CD4-positive, alpha-beta T cell treated with Interleukin-6 for 4 hours (primary cell): ENCODE measurements at regions not wholly inside any gene's neighbourhood (a gene's known extent, or its start where the extent isn't known, plus 50 kb on each side); places are given as distances from the start of the nearest gene placed in this dataset.
"Not testable (repeated sequence)": the region's sequence is repeated elsewhere in the genome, so short reads cannot be mapped to it uniquely, and the experiment has no call there.

Experiments used
- DNase-seq: peaks from one replicate; pipeline ENCODE4 v3.0.0-alpha.2; 2020; ENCODE audit warnings: mixed read lengths

- DNase-seq, result no peak
Observed at GRCh38 chr11:123338997-123339752, 90.9 kb upstream of the GRAMD1B start.

- no peak for DNase-seq
Observed at GRCh38 chr11:123338266-123338800, 91.7 kb upstream of the GRAMD1B start.

- no peak for DNase-seq
Observed at GRCh38 chr11:123334925-123335324, 95.1 kb upstream of the GRAMD1B start.

- not testable (repeated sequence) for DNase-seq
Observed at GRCh38 chr11:123332577-123332976, 97.5 kb upstream of the GRAMD1B start.

GRCh38 chr11:123330948-123331347 is 99.1 kb upstream of the GRAMD1B start:
- no peak for DNase-seq

GRCh38 chr11:123330471-123330870 is 99.6 kb upstream of the GRAMD1B start:
- DNase-seq, result no peak

- DNase-seq, result no peak
Observed at GRCh38 chr11:123330071-123330470, 100.0 kb upstream of the GRAMD1B start.

GRCh38 chr11:123328281-123328867 is 101.7 kb upstream of the GRAMD1B start:
- DNase-seq, result no peak

- DNase-seq, result no peak
Observed at GRCh38 chr11:123325533-123325932, 104.5 kb upstream of the GRAMD1B start.

- no peak for DNase-seq
Observed at GRCh38 chr11:123323568-123323967, 106.5 kb upstream of the GRAMD1B start.

- no peak for DNase-seq
Observed at GRCh38 chr11:123321636-123322035, 108.4 kb upstream of the GRAMD1B start.

- DNase-seq, result no peak
Observed at GRCh38 chr11:123318623-123319022, 111.4 kb upstream of the GRAMD1B start.

GRCh38 chr11:123318132-123318531 is 111.9 kb upstream of the GRAMD1B start:
- not testable (repeated sequence) for DNase-seq

- no peak for DNase-seq
Observed at GRCh38 chr11:123316003-123316402, 114.1 kb upstream of the GRAMD1B start.

- DNase-seq, result no peak
Observed at GRCh38 chr11:123314972-123315371, 115.1 kb upstream of the GRAMD1B start.

- DNase-seq, result no peak
Observed at GRCh38 chr11:123313262-123313661, 116.8 kb upstream of the GRAMD1B start.

GRCh38 chr11:123308077-123308476 is 113.0 kb upstream of the CLMP start:
- no peak for DNase-seq

GRCh38 chr11:123307276-123307675 is 112.2 kb upstream of the CLMP start:
- no peak for DNase-seq

GRCh38 chr11:123306531-123306930 is 111.5 kb upstream of the CLMP start:
- no peak for DNase-seq

GRCh38 chr11:123305601-123306375 is 110.7 kb upstream of the CLMP start:
- no peak for DNase-seq

GRCh38 chr11:123304828-123305466 is 109.9 kb upstream of the CLMP start:
- no peak for DNase-seq

- DNase-seq, result no peak
Observed at GRCh38 chr11:123303924-123304323, 108.9 kb upstream of the CLMP start.

GRCh38 chr11:123302751-123303195 is 107.7 kb upstream of the CLMP start:
- DNase-seq, result no peak
